GM04503 (cell line): ENCODE measurements at regions not wholly inside any gene's neighbourhood (a gene's known extent, or its start where the extent isn't known, plus 50 kb on each side); places are given as distances from the start of the nearest gene placed in this dataset.
"Not testable (repeated sequence)": the region's sequence is repeated elsewhere in the genome, so short reads cannot be mapped to it uniquely, and the experiment has no call there.

Experiments used
- DNase-seq: peaks from one replicate; pipeline ENCODE4 v3.0.0-alpha.2; 2012; ENCODE audit warnings: low read depth

GRCh38 chr17:71024172-71024571, 854.8 kb downstream of the KCNJ2 start:
- DNase-seq = no peak

- DNase-seq = no peak
Measured at GRCh38 chr17:71024969-71025368, 855.6 kb downstream of the KCNJ2 start.

- no peak for DNase-seq
Measured at GRCh38 chr17:71029246-71029645, 859.9 kb downstream of the KCNJ2 start.

GRCh38 chr17:71031286-71031685, 862.0 kb downstream of the KCNJ2 start:
- DNase-seq = not testable (repeated sequence)

- DNase-seq = no peak
Measured at GRCh38 chr17:71032746-71033273, 863.5 kb downstream of the KCNJ2 start.

GRCh38 chr17:71033336-71033735, 864.0 kb downstream of the KCNJ2 start:
- no peak for DNase-seq

- DNase-seq = no peak
Measured at GRCh38 chr17:71035226-71035625, 865.9 kb downstream of the KCNJ2 start.

- DNase-seq = no peak
Measured at GRCh38 chr17:71037386-71037785, 868.1 kb downstream of the KCNJ2 start.

GRCh38 chr17:71039391-71039790, 870.1 kb downstream of the KCNJ2 start:
- no peak for DNase-seq

- no peak for DNase-seq
Measured at GRCh38 chr17:71052971-71053370, 883.6 kb downstream of the KCNJ2 start.

- no peak for DNase-seq
Measured at GRCh38 chr17:71055128-71055527, 885.8 kb downstream of the KCNJ2 start.

GRCh38 chr17:71057448-71057847, 888.1 kb downstream of the KCNJ2 start:
- DNase-seq = no peak

GRCh38 chr17:71057938-71058337, 888.6 kb downstream of the KCNJ2 start:
- no peak for DNase-seq

GRCh38 chr17:71063127-71063526, 893.8 kb downstream of the KCNJ2 start:
- no peak for DNase-seq

- no peak for DNase-seq
Measured at GRCh38 chr17:71063559-71063958, 894.2 kb downstream of the KCNJ2 start.

- DNase-seq = no peak
Measured at GRCh38 chr17:71067669-71068407, 898.5 kb downstream of the KCNJ2 start.

- no peak for DNase-seq
Measured at GRCh38 chr17:71068408-71068750, 899.0 kb downstream of the KCNJ2 start.

- DNase-seq = no peak
Measured at GRCh38 chr17:71071041-71071440, 901.7 kb downstream of the KCNJ2 start.

GRCh38 chr17:71071837-71072236, 902.5 kb downstream of the KCNJ2 start:
- DNase-seq = peak; percentile 72

- DNase-seq = no peak
Measured at GRCh38 chr17:71080937-71081336, 911.6 kb downstream of the KCNJ2 start.

- DNase-seq = no peak
Measured at GRCh38 chr17:71081666-71082065, 912.3 kb downstream of the KCNJ2 start.

GRCh38 chr17:71084219-71084618, 914.9 kb downstream of the KCNJ2 start:
- no peak for DNase-seq

- no peak for DNase-seq
Measured at GRCh38 chr17:71084838-71085237, 915.5 kb downstream of the KCNJ2 start.
